Smooth muscle cell (in vitro differentiated cells): ENCODE measurements at regions not wholly inside any gene's neighbourhood (a gene's known extent, or its start where the extent isn't known, plus 50 kb on each side); places are given as distances from the start of the nearest gene placed in this dataset.

ENCODE experiments used
- DNase-seq: peaks from one replicate; lab custom pipeline; 2025; ENCODE audit not compliant: unreplicated experiment; lab: John Stamatoyannopoulos, UW
- H2AFZ ChIP-seq: fragments of 200-600 bp; sonication (generic); 2 replicates; pipeline ENCODE4 v1.6.0; 2016; ENCODE audit warnings: antibody characterized with exemption, low read depth, mild to moderate bottlenecking
- H3F3A ChIP-seq: fragments of 200-600 bp; sonication (generic); 2 replicates; pipeline ENCODE4 v1.6.0; 2017; ENCODE audit warnings: antibody characterized with exemption, low read depth
- H3K27ac ChIP-seq: fragments of 200-600 bp; sonication (generic); 2 replicates; pipeline ENCODE4 v1.5.1; 2016; ENCODE audit warnings: low read depth, mild to moderate bottlenecking
- H3K27me3 ChIP-seq: fragments of 200-600 bp; sonication (generic); 2 replicates; pipeline ENCODE4 v1.6.1; 2016; ENCODE audit warnings: low read depth, mild to moderate bottlenecking
- H3K36me3 ChIP-seq: fragments of 200-600 bp; sonication (generic); 2 replicates; pipeline ENCODE4 v1.5.1; 2016; ENCODE audit warnings: low read depth
- H3K4me1 ChIP-seq: fragments of 200-600 bp; sonication (generic); 2 replicates; pipeline ENCODE4 v1.5.1; 2016; ENCODE audit warnings: low read depth
- H3K4me2 ChIP-seq: fragments of 200-600 bp; sonication (generic); 2 replicates; pipeline ENCODE4 v1.6.0; 2016; ENCODE audit warnings: mild to moderate bottlenecking
- H3K4me3 ChIP-seq: fragments of 200-600 bp; sonication (generic); 2 replicates; pipeline ENCODE4 v1.5.1; 2016; ENCODE audit warnings: mild to moderate bottlenecking
- H3K79me2 ChIP-seq: fragments of 200-600 bp; sonication (generic); 2 replicates; pipeline ENCODE4 v1.6.0; 2016; ENCODE audit warnings: low read depth, mild to moderate bottlenecking
- H3K9ac ChIP-seq: fragments of 200-600 bp; sonication (generic); 2 replicates; pipeline ENCODE4 v1.6.0; 2016; ENCODE audit warnings: low read depth
- H3K9me3 ChIP-seq: fragments of 200-600 bp; sonication (generic); replicated peaks from 2 replicates; pipeline ENCODE4 v1.5.1; 2016; ENCODE audit warnings: low read depth
- H4K20me1 ChIP-seq: fragments of 200-600 bp; sonication (generic); 2 replicates; pipeline ENCODE4 v1.6.0; 2016; ENCODE audit warnings: low read depth
- WGBS: methylation state at CpG from one replicate; pipeline ENCODE4 v1.1.7; 2016; ENCODE audit warnings: low lambda C conversion rate; 5-methylcytosine and 5-hydroxymethylcytosine counted together
- TF ChIP-seq, protein P1 (sequence below): fragments of 200-600 bp; sonication (generic); IDR thresholded peaks from 2 replicates; pipeline ENCODE4 v1.5.1; 2017; ENCODE audit warnings: borderline replicate concordance, mild to moderate bottlenecking, antibody characterized with exemption; ENCODE audit not compliant: insufficient read depth, poor library complexity, severe bottlenecking

DNA sequence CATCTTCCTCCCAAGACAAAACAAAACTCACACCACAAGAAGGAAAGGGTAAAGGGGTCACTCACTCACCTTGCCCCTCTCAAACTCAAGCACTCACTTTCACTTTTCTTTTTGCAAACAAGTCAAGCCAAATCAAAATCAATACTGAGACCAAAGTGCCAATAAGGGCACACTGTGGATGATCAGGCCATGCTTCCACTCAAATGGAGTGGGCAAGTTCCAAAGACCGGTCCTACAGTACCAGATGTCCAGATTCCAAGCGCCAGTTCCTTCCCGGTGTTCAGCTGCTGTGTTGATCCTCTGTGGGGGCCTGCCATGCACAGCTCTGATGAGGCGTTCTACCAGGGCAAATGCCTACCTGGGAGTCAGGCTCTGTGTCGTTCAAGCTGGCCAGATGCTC lies 162.6 kb upstream of the GRIK2 start:
- Histone ChIP-seq H3K79me2 (no peaks in the 10 kb centered on the region), H3K4me2 (no peak overlapping the region), H3K27me3 (no peaks in the 10 kb centered on the region), H4K20me1 (no peaks in the 10 kb centered on the region), H3K9ac (no peak overlapping the region), H3K27ac (no peak overlapping the region), H2AFZ (no peak overlapping the region), H3K9me3 (no peaks in the 10 kb centered on the region), H3K36me3 (no peaks in the 10 kb centered on the region), H3F3A (no peaks in the 10 kb centered on the region), H3K4me1 (no peaks in the 10 kb centered on the region), H3K4me3 (no peak overlapping the region)
- TF ChIP-seq, protein P1, sequence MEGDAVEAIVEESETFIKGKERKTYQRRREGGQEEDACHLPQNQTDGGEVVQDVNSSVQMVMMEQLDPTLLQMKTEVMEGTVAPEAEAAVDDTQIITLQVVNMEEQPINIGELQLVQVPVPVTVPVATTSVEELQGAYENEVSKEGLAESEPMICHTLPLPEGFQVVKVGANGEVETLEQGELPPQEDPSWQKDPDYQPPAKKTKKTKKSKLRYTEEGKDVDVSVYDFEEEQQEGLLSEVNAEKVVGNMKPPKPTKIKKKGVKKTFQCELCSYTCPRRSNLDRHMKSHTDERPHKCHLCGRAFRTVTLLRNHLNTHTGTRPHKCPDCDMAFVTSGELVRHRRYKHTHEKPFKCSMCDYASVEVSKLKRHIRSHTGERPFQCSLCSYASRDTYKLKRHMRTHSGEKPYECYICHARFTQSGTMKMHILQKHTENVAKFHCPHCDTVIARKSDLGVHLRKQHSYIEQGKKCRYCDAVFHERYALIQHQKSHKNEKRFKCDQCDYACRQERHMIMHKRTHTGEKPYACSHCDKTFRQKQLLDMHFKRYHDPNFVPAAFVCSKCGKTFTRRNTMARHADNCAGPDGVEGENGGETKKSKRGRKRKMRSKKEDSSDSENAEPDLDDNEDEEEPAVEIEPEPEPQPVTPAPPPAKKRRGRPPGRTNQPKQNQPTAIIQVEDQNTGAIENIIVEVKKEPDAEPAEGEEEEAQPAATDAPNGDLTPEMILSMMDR, result no peak
- WGBS, result 98% methylated on average over 5 of the region's 5 CpGs
- DNase-seq, result no peak

GRCh38 chr6:101231606-101232235 lies 161.8 kb upstream of the GRIK2 start:
- no peak overlapping the region for H3K4me2 ChIP-seq
- WGBS, result 80% methylated on average over 7 of the region's 7 CpGs
- no peak overlapping the region for H2AFZ ChIP-seq
- H3K9me3 ChIP-seq, result no peaks in the 10 kb centered on the region
- no peaks in the 10 kb centered on the region for H3K4me1 ChIP-seq
- H4K20me1 ChIP-seq, result no peaks in the 10 kb centered on the region
- no peaks in the 10 kb centered on the region for H3F3A ChIP-seq
- no peak for DNase-seq
- H3K27ac ChIP-seq, result no peak overlapping the region
- H3K27me3 ChIP-seq, result no peaks in the 10 kb centered on the region
- H3K36me3 ChIP-seq, result no peaks in the 10 kb centered on the region
- TF ChIP-seq, protein P1, result no peak
- no peak overlapping the region for H3K4me3 ChIP-seq
- H3K79me2 ChIP-seq, result no peaks in the 10 kb centered on the region
- no peak overlapping the region for H3K9ac ChIP-seq

GRCh38 chr6:101232961-101233360 lies 160.5 kb upstream of the GRIK2 start:
- no peak overlapping the region for H3K4me2 ChIP-seq
- H3F3A ChIP-seq, result no peaks in the 10 kb centered on the region
- no peaks in the 10 kb centered on the region for H3K36me3 ChIP-seq
- H3K27ac ChIP-seq, result no peak overlapping the region
- no peak overlapping the region for H3K9ac ChIP-seq
- H4K20me1 ChIP-seq, result no peaks in the 10 kb centered on the region
- no peaks in the 10 kb centered on the region for H3K79me2 ChIP-seq
- TF ChIP-seq, protein P1, result no peak
- no peaks in the 10 kb centered on the region for H3K4me1 ChIP-seq
- H3K4me3 ChIP-seq, result no peak overlapping the region
- H2AFZ ChIP-seq, result no peak overlapping the region
- DNase-seq, result no peak
- H3K9me3 ChIP-seq, result no peaks in the 10 kb centered on the region
- no peaks in the 10 kb centered on the region for H3K27me3 ChIP-seq

DNA sequence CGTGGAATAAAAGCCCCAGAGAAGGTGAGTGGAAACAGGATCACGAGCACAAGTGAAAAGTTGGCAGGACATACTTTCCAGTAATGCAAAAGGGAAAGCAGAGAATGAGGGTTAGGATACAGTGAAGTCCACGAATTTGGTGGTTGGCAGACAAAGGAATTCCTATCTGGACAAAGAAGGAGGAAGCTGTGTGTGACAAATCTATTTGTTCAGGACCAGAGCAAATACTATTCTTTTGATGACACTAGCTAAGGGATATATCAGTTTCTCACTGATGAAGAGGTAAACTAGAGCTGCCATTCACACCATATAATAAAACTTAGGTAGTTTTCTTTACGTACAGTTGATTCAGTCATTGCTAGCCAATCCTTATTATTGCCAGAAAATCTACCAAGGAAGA lies 156.8 kb upstream of the GRIK2 start:
- Histone ChIP-seq H3K4me1 (no peaks in the 10 kb centered on the region), H2AFZ (no peak overlapping the region), H3F3A (no peaks in the 10 kb centered on the region), H4K20me1 (no peaks in the 10 kb centered on the region), H3K27me3 (no peaks in the 10 kb centered on the region), H3K27ac (no peak overlapping the region), H3K4me3 (no peak overlapping the region), H3K9ac (no peak overlapping the region), H3K36me3 (no peaks in the 10 kb centered on the region), H3K4me2 (no peak overlapping the region), H3K79me2 (no peaks in the 10 kb centered on the region), H3K9me3 (no peaks in the 10 kb centered on the region)
- TF ChIP-seq, protein P1, result no peak
- WGBS, result 85% methylated on average over 4 of the region's 4 CpGs
- no peak for DNase-seq
